Liver (tissue), 3 donors: ENCODE measurements at regions not wholly inside any gene's neighbourhood (a gene's known extent, or its start where the extent isn't known, plus 50 kb on each side); places are given as distances from the start of the nearest gene placed in this dataset.

Experiments used
- CTCF ChIP-seq: fragments of 150-350 bp; IDR thresholded peaks from 2 replicates; pipeline ENCODE4 v1.5.1; 2017; ENCODE audit warnings: improper control_type of control experiment, low read depth, low read length; ENCODE audit not compliant: missing input control
- EGR1 ChIP-seq, 2 donors: IDR thresholded peaks; 2 replicates each; pipeline ENCODE4 v1.6.1; 2016 to 2018; ENCODE audit warnings: antibody characterized with exemption in 2 of 2, low read depth in 2 of 2
- GABPA ChIP-seq, 2 donors: IDR thresholded peaks in 1 of 2; conservative IDR thresholded peaks in 1 of 2; 2 replicates each; pipeline ENCODE4 v1.6.1; 2016; ENCODE audit warnings: antibody characterized with exemption in 2 of 2, mild to moderate bottlenecking in 1 of 2, moderate library complexity in 1 of 2
- JUND ChIP-seq, 2 donors: IDR thresholded peaks; 2 replicates each; pipeline ENCODE4 v1.6.1; 2016; ENCODE audit warnings: antibody characterized with exemption in 2 of 2
- MAX ChIP-seq: IDR thresholded peaks from 2 replicates; pipeline ENCODE4 v1.6.1; 2016; ENCODE audit warnings: antibody characterized with exemption
- RXRA ChIP-seq, 2 donors: IDR thresholded peaks; 2 replicates each; pipeline ENCODE4 v1.6.1; 2017 to 2018; ENCODE audit warnings: antibody characterized with exemption in 2 of 2, mild to moderate bottlenecking in 1 of 2
- SP1 ChIP-seq: IDR thresholded peaks from 2 replicates; pipeline ENCODE4 v1.6.1; 2018; ENCODE audit warnings: antibody characterized with exemption, mild to moderate bottlenecking
- TAF1 ChIP-seq: conservative IDR thresholded peaks from 2 replicates; pipeline ENCODE4 v1.6.1; 2016; ENCODE audit warnings: antibody characterized with exemption, mild to moderate bottlenecking
- YY1 ChIP-seq: IDR thresholded peaks from 2 replicates; pipeline ENCODE4 v1.6.1; 2016; ENCODE audit warnings: antibody characterized with exemption, mild to moderate bottlenecking
- TF ChIP-seq, protein P1 (sequence below): IDR thresholded peaks from 2 replicates; pipeline ENCODE4 v1.6.1; 2016; ENCODE audit warnings: antibody characterized with exemption
- TF ChIP-seq, protein P2 (sequence below): IDR thresholded peaks from 2 replicates; pipeline ENCODE4 v1.6.1; 2016; ENCODE audit warnings: antibody characterized with exemption
- TF ChIP-seq, protein P3 (sequence below): IDR thresholded peaks from 2 replicates; pipeline ENCODE4 v1.6.1; 2016; ENCODE audit warnings: antibody characterized with exemption, mild to moderate bottlenecking
- donor health status: healthy.
- donor health status: healthy.

GRCh38 chr2:6538607-6539006, 327.1 kb downstream of the CMPK2 start:
- no peak for TF ChIP-seq CTCF
- TF ChIP-seq, protein P1, sequence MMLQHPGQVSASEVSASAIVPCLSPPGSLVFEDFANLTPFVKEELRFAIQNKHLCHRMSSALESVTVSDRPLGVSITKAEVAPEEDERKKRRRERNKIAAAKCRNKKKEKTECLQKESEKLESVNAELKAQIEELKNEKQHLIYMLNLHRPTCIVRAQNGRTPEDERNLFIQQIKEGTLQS = no peak
- TF ChIP-seq TAF1 = no peak
- TF ChIP-seq RXRA (IDR thresholded peaks at IDR 0.05) = no peak
- TF ChIP-seq, protein P2, sequence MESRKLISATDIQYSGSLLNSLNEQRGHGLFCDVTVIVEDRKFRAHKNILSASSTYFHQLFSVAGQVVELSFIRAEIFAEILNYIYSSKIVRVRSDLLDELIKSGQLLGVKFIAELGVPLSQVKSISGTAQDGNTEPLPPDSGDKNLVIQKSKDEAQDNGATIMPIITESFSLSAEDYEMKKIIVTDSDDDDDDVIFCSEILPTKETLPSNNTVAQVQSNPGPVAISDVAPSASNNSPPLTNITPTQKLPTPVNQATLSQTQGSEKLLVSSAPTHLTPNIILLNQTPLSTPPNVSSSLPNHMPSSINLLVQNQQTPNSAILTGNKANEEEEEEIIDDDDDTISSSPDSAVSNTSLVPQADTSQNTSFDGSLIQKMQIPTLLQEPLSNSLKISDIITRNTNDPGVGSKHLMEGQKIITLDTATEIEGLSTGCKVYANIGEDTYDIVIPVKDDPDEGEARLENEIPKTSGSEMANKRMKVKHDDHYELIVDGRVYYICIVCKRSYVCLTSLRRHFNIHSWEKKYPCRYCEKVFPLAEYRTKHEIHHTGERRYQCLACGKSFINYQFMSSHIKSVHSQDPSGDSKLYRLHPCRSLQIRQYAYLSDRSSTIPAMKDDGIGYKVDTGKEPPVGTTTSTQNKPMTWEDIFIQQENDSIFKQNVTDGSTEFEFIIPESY = no peak
- TF ChIP-seq, protein P3, sequence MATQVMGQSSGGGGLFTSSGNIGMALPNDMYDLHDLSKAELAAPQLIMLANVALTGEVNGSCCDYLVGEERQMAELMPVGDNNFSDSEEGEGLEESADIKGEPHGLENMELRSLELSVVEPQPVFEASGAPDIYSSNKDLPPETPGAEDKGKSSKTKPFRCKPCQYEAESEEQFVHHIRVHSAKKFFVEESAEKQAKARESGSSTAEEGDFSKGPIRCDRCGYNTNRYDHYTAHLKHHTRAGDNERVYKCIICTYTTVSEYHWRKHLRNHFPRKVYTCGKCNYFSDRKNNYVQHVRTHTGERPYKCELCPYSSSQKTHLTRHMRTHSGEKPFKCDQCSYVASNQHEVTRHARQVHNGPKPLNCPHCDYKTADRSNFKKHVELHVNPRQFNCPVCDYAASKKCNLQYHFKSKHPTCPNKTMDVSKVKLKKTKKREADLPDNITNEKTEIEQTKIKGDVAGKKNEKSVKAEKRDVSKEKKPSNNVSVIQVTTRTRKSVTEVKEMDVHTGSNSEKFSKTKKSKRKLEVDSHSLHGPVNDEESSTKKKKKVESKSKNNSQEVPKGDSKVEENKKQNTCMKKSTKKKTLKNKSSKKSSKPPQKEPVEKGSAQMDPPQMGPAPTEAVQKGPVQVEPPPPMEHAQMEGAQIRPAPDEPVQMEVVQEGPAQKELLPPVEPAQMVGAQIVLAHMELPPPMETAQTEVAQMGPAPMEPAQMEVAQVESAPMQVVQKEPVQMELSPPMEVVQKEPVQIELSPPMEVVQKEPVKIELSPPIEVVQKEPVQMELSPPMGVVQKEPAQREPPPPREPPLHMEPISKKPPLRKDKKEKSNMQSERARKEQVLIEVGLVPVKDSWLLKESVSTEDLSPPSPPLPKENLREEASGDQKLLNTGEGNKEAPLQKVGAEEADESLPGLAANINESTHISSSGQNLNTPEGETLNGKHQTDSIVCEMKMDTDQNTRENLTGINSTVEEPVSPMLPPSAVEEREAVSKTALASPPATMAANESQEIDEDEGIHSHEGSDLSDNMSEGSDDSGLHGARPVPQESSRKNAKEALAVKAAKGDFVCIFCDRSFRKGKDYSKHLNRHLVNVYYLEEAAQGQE = no peak
- no peak for TF ChIP-seq SP1
- no peak for TF ChIP-seq JUND (IDR thresholded peaks at IDR 0.05)
- no peak for TF ChIP-seq YY1
- TF ChIP-seq EGR1 (IDR thresholded peaks at IDR 0.05; ENCODE audit: low read depth in 2 of 2) = no peak
- TF ChIP-seq GABPA (IDR thresholded peaks at IDR 0.05 in 1 of 2, conservative IDR thresholded peaks at IDR 0.05 in 1 of 2) = no peak
- no peak for TF ChIP-seq MAX
